ENCODE measurements at regions not wholly inside any gene's neighbourhood (a gene's known extent, or its start where the extent isn't known, plus 50 kb on each side); places are given as distances from the start of the nearest gene placed in this dataset.

GRCh38 chr3:76134166-76134565 is 348.8 kb upstream of the ZNF717 start:
- no peak for DNase-seq
- in situ Hi-C loops (cut with MboI; ENCODE audit: low pct_unique_long_range_greater_than_20kb, low sequenced_read_pairs), result no loop called here

GRCh38 chr3:76138921-76139320 is 353.6 kb upstream of the ZNF717 start:
- DNase-seq, result no peak

GRCh38 chr3:76147846-76148245 is 362.5 kb upstream of the ZNF717 start:
- in situ Hi-C loops (cut with MboI; ENCODE audit: low pct_unique_long_range_greater_than_20kb, low sequenced_read_pairs), result no loop called here
- no peak for DNase-seq

More at GRCh38 chr3:76138921-76139320, 353.6 kb upstream of the ZNF717 start:
- in situ Hi-C loops (cut with MboI; ENCODE audit: low pct_unique_long_range_greater_than_20kb, low sequenced_read_pairs), result no loop called here

- no peak for DNase-seq
- in situ Hi-C loops (cut with MboI; ENCODE audit: low pct_unique_long_range_greater_than_20kb, low sequenced_read_pairs), result no loop called here
Observed at GRCh38 chr3:76152028-76152427, 366.7 kb upstream of the ZNF717 start.

GRCh38 chr3:76161856-76162255 is 376.5 kb upstream of the ZNF717 start:
- no peak for DNase-seq
- in situ Hi-C loops (cut with MboI; ENCODE audit: low pct_unique_long_range_greater_than_20kb, low sequenced_read_pairs), result no loop called here

- in situ Hi-C loops (cut with MboI; ENCODE audit: low pct_unique_long_range_greater_than_20kb, low sequenced_read_pairs), result no loop called here
- DNase-seq, result no peak
Observed at GRCh38 chr3:76171647-76172046, 386.3 kb upstream of the ZNF717 start.

- no peak for DNase-seq
- in situ Hi-C loops (cut with MboI; ENCODE audit: low pct_unique_long_range_greater_than_20kb, low sequenced_read_pairs), result no loop called here
Observed at GRCh38 chr3:76177610-76178009, 392.3 kb upstream of the ZNF717 start.

- in situ Hi-C loops (cut with MboI; ENCODE audit: low pct_unique_long_range_greater_than_20kb, low sequenced_read_pairs), result no loop called here
Observed at GRCh38 chr3:76178412-76178811, 393.1 kb upstream of the ZNF717 start.

GRCh38 chr3:76181213-76181612 is 395.9 kb upstream of the ZNF717 start:
- in situ Hi-C loops (cut with MboI; ENCODE audit: low pct_unique_long_range_greater_than_20kb, low sequenced_read_pairs), result no loop called here
- DNase-seq, result no peak

More at GRCh38 chr3:76178412-76178811, 393.1 kb upstream of the ZNF717 start:
- no peak for DNase-seq

- in situ Hi-C loops (cut with MboI; ENCODE audit: low pct_unique_long_range_greater_than_20kb, low sequenced_read_pairs), result no loop called here
Observed at GRCh38 chr3:76198086-76198485, 412.7 kb upstream of the ZNF717 start.

GRCh38 chr3:76199382-76199781 is 414.0 kb upstream of the ZNF717 start:
- no peak for DNase-seq
- in situ Hi-C loops (cut with MboI; ENCODE audit: low pct_unique_long_range_greater_than_20kb, low sequenced_read_pairs), result no loop called here

More at GRCh38 chr3:76198086-76198485, 412.7 kb upstream of the ZNF717 start:
- no peak for DNase-seq

- in situ Hi-C loops (cut with MboI; ENCODE audit: low pct_unique_long_range_greater_than_20kb, low sequenced_read_pairs), result no loop called here
- DNase-seq, result no peak
Observed at GRCh38 chr3:76203578-76203977, 418.2 kb upstream of the ZNF717 start.

- DNase-seq, result no peak
Observed at GRCh38 chr3:76206346-76206745, 421.0 kb upstream of the ZNF717 start.

GRCh38 chr3:76212679-76213078 is 427.3 kb upstream of the ZNF717 start:
- in situ Hi-C loops (cut with MboI; ENCODE audit: low pct_unique_long_range_greater_than_20kb, low sequenced_read_pairs), result no loop called here
- no peak for DNase-seq

More at GRCh38 chr3:76206346-76206745, 421.0 kb upstream of the ZNF717 start:
- in situ Hi-C loops (cut with MboI; ENCODE audit: low pct_unique_long_range_greater_than_20kb, low sequenced_read_pairs), result no loop called here

GRCh38 chr3:76222201-76222600 is 436.9 kb upstream of the ZNF717 start:
- in situ Hi-C loops (cut with MboI; ENCODE audit: low pct_unique_long_range_greater_than_20kb, low sequenced_read_pairs), result no loop called here
- DNase-seq, result no peak

GRCh38 chr3:76231258-76231657 is 445.9 kb upstream of the ZNF717 start:
- no peak for DNase-seq
- in situ Hi-C loops (cut with MboI; ENCODE audit: low pct_unique_long_range_greater_than_20kb, low sequenced_read_pairs), result no loop called here

- DNase-seq, result no peak
- in situ Hi-C loops (cut with MboI; ENCODE audit: low pct_unique_long_range_greater_than_20kb, low sequenced_read_pairs), result no loop called here
Observed at GRCh38 chr3:76242886-76243753, 457.8 kb upstream of the ZNF717 start.

- DNase-seq, result no peak
- in situ Hi-C loops (cut with MboI; ENCODE audit: low pct_unique_long_range_greater_than_20kb, low sequenced_read_pairs), result no loop called here
Observed at GRCh38 chr3:76245073-76245472, 459.7 kb upstream of the ZNF717 start.

- in situ Hi-C loops (cut with MboI; ENCODE audit: low pct_unique_long_range_greater_than_20kb, low sequenced_read_pairs), result no loop called here
- DNase-seq, result no peak
Observed at GRCh38 chr3:76245622-76246021, 460.3 kb upstream of the ZNF717 start.

- in situ Hi-C loops (cut with MboI; ENCODE audit: low pct_unique_long_range_greater_than_20kb, low sequenced_read_pairs), result no loop called here
Observed at GRCh38 chr3:76264496-76264895, 479.1 kb upstream of the ZNF717 start.

GRCh38 chr3:76264911-76265310 is 479.6 kb upstream of the ZNF717 start:
- in situ Hi-C loops (cut with MboI; ENCODE audit: low pct_unique_long_range_greater_than_20kb, low sequenced_read_pairs), result no loop called here
- DNase-seq, result no peak

More at GRCh38 chr3:76264496-76264895, 479.1 kb upstream of the ZNF717 start:
- DNase-seq, result no peak
